ENCODE measurements at regions not wholly inside any gene's neighbourhood (a gene's known extent, or its start where the extent isn't known, plus 50 kb on each side); places are given as distances from the start of the nearest gene placed in this dataset.

DNA sequence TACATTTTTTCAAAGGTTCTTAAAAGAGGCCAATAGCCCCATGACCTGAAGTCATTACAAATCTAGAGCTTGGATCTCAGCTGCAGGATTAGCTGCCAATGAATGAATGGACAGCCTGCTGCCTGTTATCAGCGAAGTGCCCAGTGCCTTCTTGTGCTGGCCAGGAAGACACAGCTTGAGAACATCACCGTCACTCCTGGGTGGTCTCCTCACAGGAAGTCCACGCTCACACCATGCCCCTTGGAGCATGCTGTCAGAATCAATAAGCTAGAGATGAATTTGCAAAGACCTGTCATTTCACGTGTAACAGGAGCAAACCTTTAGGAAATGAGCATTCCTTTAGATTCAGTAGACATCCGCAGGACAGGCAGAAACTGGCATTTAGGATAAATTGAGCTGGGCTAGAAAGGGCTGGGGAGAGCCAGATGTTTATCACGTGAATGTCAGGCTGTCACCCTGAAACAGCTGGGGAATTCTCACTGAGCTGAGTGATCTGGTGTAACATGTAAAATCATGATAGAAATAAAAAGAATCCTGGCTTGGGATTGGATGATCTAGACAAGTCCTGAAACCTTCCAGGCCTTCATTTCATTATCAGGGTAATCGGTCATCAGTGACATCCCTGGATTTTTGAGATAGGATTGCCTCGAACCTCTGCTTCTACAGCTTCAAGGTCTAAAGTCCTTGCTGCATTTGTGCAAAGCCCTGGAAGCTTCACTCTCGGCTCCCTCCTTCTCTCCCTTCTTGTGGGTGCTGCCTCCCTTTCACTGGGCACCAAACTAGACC, 49.9 kb upstream of the MEDAG start:
- TF ChIP-seq POLR2A (IDR thresholded peaks at IDR 0.05): no peak
- TF ChIP-seq, protein P1, sequence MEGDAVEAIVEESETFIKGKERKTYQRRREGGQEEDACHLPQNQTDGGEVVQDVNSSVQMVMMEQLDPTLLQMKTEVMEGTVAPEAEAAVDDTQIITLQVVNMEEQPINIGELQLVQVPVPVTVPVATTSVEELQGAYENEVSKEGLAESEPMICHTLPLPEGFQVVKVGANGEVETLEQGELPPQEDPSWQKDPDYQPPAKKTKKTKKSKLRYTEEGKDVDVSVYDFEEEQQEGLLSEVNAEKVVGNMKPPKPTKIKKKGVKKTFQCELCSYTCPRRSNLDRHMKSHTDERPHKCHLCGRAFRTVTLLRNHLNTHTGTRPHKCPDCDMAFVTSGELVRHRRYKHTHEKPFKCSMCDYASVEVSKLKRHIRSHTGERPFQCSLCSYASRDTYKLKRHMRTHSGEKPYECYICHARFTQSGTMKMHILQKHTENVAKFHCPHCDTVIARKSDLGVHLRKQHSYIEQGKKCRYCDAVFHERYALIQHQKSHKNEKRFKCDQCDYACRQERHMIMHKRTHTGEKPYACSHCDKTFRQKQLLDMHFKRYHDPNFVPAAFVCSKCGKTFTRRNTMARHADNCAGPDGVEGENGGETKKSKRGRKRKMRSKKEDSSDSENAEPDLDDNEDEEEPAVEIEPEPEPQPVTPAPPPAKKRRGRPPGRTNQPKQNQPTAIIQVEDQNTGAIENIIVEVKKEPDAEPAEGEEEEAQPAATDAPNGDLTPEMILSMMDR (IDR thresholded peaks at IDR 0.05): no peak
- no peak for TF ChIP-seq POLR2AphosphoS5 (IDR thresholded peaks at IDR 0.05)
